Neural progenitor cell (in vitro differentiated cells): ENCODE measurements at regions not wholly inside any gene's neighbourhood (a gene's known extent, or its start where the extent isn't known, plus 50 kb on each side); places are given as distances from the start of the nearest gene placed in this dataset.

Experiments
- DNase-seq: peaks from one replicate; pipeline ENCODE4 v3.0.0-alpha.2; 2016; ENCODE audit warnings: low spot score
- H2AFZ ChIP-seq: fragments of 200-600 bp; sonication (generic); replicated peaks from 2 replicates; pipeline ENCODE4 v1.6.1; 2016; ENCODE audit warnings: antibody characterized with exemption
- H3F3A ChIP-seq: fragments of 200-600 bp; sonication (generic); 2 replicates; pipeline ENCODE4 v1.6.1; 2016; ENCODE audit warnings: antibody characterized with exemption, low read depth
- H3K27ac ChIP-seq: fragments of 200-600 bp; sonication (generic); 2 replicates; pipeline ENCODE4 v1.5.1; 2016; ENCODE audit warnings: mild to moderate bottlenecking
- H3K27me3 ChIP-seq: fragments of 200-600 bp; sonication (generic); 2 replicates; pipeline ENCODE4 v1.6.1; 2016; ENCODE audit warnings: mild to moderate bottlenecking, moderate library complexity
- H3K36me3 ChIP-seq: fragments of 200-600 bp; sonication (generic); 2 replicates; pipeline ENCODE4 v1.5.1; 2016
- H3K4me1 ChIP-seq: fragments of 200-600 bp; sonication (generic); 2 replicates; pipeline ENCODE4 v1.6.1; 2016; ENCODE audit warnings: mixed run types
- H3K4me2 ChIP-seq: fragments of 200-600 bp; sonication (generic); 2 replicates; pipeline ENCODE4 v1.6.1; 2016
- H3K4me3 ChIP-seq: fragments of 200-600 bp; sonication (generic); 2 replicates; pipeline ENCODE4 v1.5.1; 2016
- H3K79me2 ChIP-seq: fragments of 200-600 bp; sonication (generic); 2 replicates; pipeline ENCODE4 v1.6.1; 2016; ENCODE audit warnings: low read depth
- H3K9ac ChIP-seq: fragments of 200-600 bp; sonication (generic); 2 replicates; pipeline ENCODE4 v1.6.1; 2016
- H3K9me3 ChIP-seq: fragments of 200-600 bp; sonication (generic); 2 replicates; pipeline ENCODE4 v1.5.1; 2016; ENCODE audit warnings: low read depth
- H4K20me1 ChIP-seq: fragments of 200-600 bp; sonication (generic); 2 replicates; pipeline ENCODE4 v1.6.1; 2016; ENCODE audit warnings: low read depth
- H3K27ac Mint-ChIP-seq: 3 replicates; pipeline ENCODE4 v1.8.0; 2021; ENCODE audit warnings: mixed read lengths
- H3K27me3 Mint-ChIP-seq: 2 replicates; pipeline ENCODE4 v1.8.0; 2022; ENCODE audit warnings: low read depth, mild to moderate bottlenecking, inconsistent platforms, moderate library complexity, mixed read lengths; ENCODE audit not compliant: insufficient read depth
- H3K36me3 Mint-ChIP-seq: 3 replicates; pipeline ENCODE4 v1.8.0; 2021; ENCODE audit warnings: mixed read lengths
- H3K4me1 Mint-ChIP-seq: 3 replicates; pipeline ENCODE4 v1.8.0; 2021; ENCODE audit warnings: mixed read lengths
- H3K4me3 Mint-ChIP-seq: 3 replicates; pipeline ENCODE4 v1.8.0; 2021; ENCODE audit warnings: mild to moderate bottlenecking, moderate library complexity, mixed read lengths
- H3K9me3 Mint-ChIP-seq: 3 replicates; pipeline ENCODE4 v1.8.0; 2020; ENCODE audit warnings: mixed read lengths
- CTCF ChIP-seq: fragments of 200-600 bp; sonication (generic); IDR thresholded peaks from 2 replicates; pipeline ENCODE4 v1.5.1; 2017; ENCODE audit warnings: antibody characterized with exemption, mild to moderate bottlenecking
- EZH2 ChIP-seq: fragments of 200-600 bp; sonication (generic); IDR thresholded peaks from 2 replicates; pipeline ENCODE4 v1.6.1; 2017; ENCODE audit warnings: antibody characterized with exemption, mild to moderate bottlenecking, moderate library complexity
- EZH2phosphoT487 ChIP-seq: fragments of 200-600 bp; sonication (generic); IDR thresholded peaks from 2 replicates; pipeline ENCODE4 v1.6.1; 2017; ENCODE audit warnings: antibody characterized with exemption

GRCh38 chr1:217921126-217921904, 290.2 kb downstream of the SPATA17 start:
- H3K27me3 ChIP-seq = no peaks in the 10 kb centered on the region
- no peaks in the 10 kb centered on the region for H3K79me2 ChIP-seq
- H2AFZ ChIP-seq = no peak overlapping the region
- Mint-ChIP-seq H3K36me3 (no peaks in the 10 kb centered on the region), H3K27me3 (no peaks in the 10 kb centered on the region), H3K9me3 (no peaks in the 10 kb centered on the region), H3K27ac (no peak overlapping the region), H3K4me1 (peaks cover 7% of the 10 kb centered on the region), H3K4me3 (no peak overlapping the region)
- no peak overlapping the region for H3K9ac ChIP-seq
- H4K20me1 ChIP-seq = no peaks in the 10 kb centered on the region
- no peaks in the 10 kb centered on the region for H3K36me3 ChIP-seq
- peaks cover 10% of the 10 kb centered on the region for H3K4me1 ChIP-seq
- no peak overlapping the region for H3K4me2 ChIP-seq
- H3F3A ChIP-seq = no peaks in the 10 kb centered on the region
- no peak overlapping the region for H3K4me3 ChIP-seq
- TF ChIP-seq CTCF (no peak), EZH2phosphoT487 (no peak), EZH2 (no peak)
- H3K9me3 ChIP-seq = no peaks in the 10 kb centered on the region
- no peak overlapping the region for H3K27ac ChIP-seq
- DNase-seq = no peak

GRCh38 chr1:217924924-217925323, 293.8 kb downstream of the SPATA17 start:
- H3K4me1 ChIP-seq = peaks cover 12% of the 10 kb centered on the region
- no peak overlapping the region for H3K27ac ChIP-seq
- peaks cover 13% of the 10 kb centered on the region for H3K4me1 Mint-ChIP-seq
- no peak for DNase-seq
- TF ChIP-seq CTCF = no peak
- no peak for TF ChIP-seq EZH2
- TF ChIP-seq EZH2phosphoT487 = no peak
- H3K4me3 Mint-ChIP-seq = no peak overlapping the region
- H3K36me3 ChIP-seq = no peaks in the 10 kb centered on the region
- H3K27me3 Mint-ChIP-seq = no peaks in the 10 kb centered on the region
- H3K79me2 ChIP-seq = no peaks in the 10 kb centered on the region
- H3K9me3 ChIP-seq = no peaks in the 10 kb centered on the region
- H3K4me3 ChIP-seq = no peak overlapping the region
- H3K27me3 ChIP-seq = no peaks in the 10 kb centered on the region
- H3F3A ChIP-seq = no peaks in the 10 kb centered on the region
- H3K36me3 Mint-ChIP-seq = no peaks in the 10 kb centered on the region
- H3K4me2 ChIP-seq = no peak overlapping the region
- no peaks in the 10 kb centered on the region for H3K9me3 Mint-ChIP-seq
- no peak overlapping the region for H3K27ac Mint-ChIP-seq
- no peak overlapping the region for H3K9ac ChIP-seq
- H4K20me1 ChIP-seq = no peaks in the 10 kb centered on the region
- H2AFZ ChIP-seq = no peak overlapping the region

GRCh38 chr1:217929213-217929885, 298.2 kb downstream of the SPATA17 start:
- no peaks in the 10 kb centered on the region for H3K9me3 Mint-ChIP-seq
- no peaks in the 10 kb centered on the region for H3K9me3 ChIP-seq
- no peaks in the 10 kb centered on the region for H3K79me2 ChIP-seq
- peaks cover 8% of the 10 kb centered on the region for H3K4me1 Mint-ChIP-seq
- H3K36me3 Mint-ChIP-seq = no peaks in the 10 kb centered on the region
- H3F3A ChIP-seq = no peaks in the 10 kb centered on the region
- TF ChIP-seq CTCF = no peak
- TF ChIP-seq EZH2phosphoT487 = no peak
- TF ChIP-seq EZH2 = no peak
- H3K27ac Mint-ChIP-seq = no peak overlapping the region
- no peak overlapping the region for H2AFZ ChIP-seq
- no peak for DNase-seq
- H3K4me3 Mint-ChIP-seq = no peak overlapping the region
- H3K4me3 ChIP-seq = no peak overlapping the region
- no peak overlapping the region for H3K4me2 ChIP-seq
- H3K27me3 Mint-ChIP-seq = peaks cover 2% of the 10 kb centered on the region
- no peaks in the 10 kb centered on the region for H3K36me3 ChIP-seq
- H3K4me1 ChIP-seq = peaks cover 7% of the 10 kb centered on the region
- no peak overlapping the region for H3K9ac ChIP-seq
- no peak overlapping the region for H3K27ac ChIP-seq
- no peaks in the 10 kb centered on the region for H3K27me3 ChIP-seq
- no peaks in the 10 kb centered on the region for H4K20me1 ChIP-seq
